ENCODE measurements at regions not wholly inside any gene's neighbourhood (a gene's known extent, or its start where the extent isn't known, plus 50 kb on each side); places are given as distances from the start of the nearest gene placed in this dataset.
"Not testable (repeated sequence)": the region's sequence is repeated elsewhere in the genome, so short reads cannot be mapped to it uniquely, and the experiment has no call there.

DNA sequence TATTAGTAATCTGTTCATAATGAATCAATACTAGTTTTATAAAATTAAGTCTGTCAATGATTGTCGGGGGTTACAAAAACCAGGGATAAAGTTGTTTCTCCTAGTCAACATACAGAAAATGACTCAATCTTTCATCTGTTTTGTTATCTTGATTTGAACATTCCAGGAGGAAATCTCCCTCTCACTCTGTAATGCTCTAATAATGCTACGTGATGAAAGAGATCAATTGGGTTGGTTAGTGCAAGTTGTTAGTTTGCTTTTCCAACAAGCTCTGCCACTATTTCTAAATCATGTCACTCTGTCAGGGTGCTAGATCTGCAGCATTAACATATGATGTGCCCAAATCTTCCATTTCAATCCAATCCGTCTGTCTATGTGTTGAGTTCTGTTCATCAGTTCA is 379.5 kb upstream of the GJE1 start:
- no peak for DNase-seq (ENCODE audit: low read depth in 4 of 6, low spot score in 6 of 6)
- Histone ChIP-seq H3K27me3 (ENCODE audit: control insufficient read depth, insufficient read depth, low read length) (no peaks in the 10 kb centered on the region), H3K9me3 (ENCODE audit: control insufficient read depth, insufficient read depth, low read length) (no peaks in the 10 kb centered on the region), H3K4me1 (ENCODE audit: control insufficient read depth, insufficient read depth, low read length) (no peaks in the 10 kb centered on the region), H3K27ac (ENCODE audit: low read depth, low read length) (no peak overlapping the region), H3K36me3 (ENCODE audit: control insufficient read depth, insufficient read depth, low read length) (no peaks in the 10 kb centered on the region), H3K4me3 (ENCODE audit: low read depth, low read length) (no peak overlapping the region)
- WGBS (ENCODE audit: insufficient coverage) = 67% methylated on average over 1 of the region's 3 CpGs

DNA sequence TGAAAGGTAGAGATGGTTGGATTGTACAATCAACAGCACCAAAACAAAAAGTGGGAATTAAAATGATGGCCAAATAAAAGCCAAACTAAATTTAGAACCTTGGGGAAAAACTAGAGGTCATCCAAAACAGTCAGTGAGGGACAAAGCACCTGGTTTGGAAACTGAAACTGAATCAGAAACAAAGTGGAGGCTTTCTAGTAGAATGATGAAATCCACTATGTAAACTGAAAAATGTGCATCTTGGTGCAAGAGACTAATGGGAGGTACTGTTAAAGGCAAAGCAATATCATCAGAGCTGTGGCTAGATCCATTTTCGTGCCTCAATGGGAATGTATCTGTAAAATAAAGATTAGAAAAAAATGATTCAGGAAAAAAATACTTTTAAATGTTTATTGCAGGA is 380.0 kb upstream of the GJE1 start:
- 100% methylated on average over 1 of the region's 1 CpG for WGBS (ENCODE audit: insufficient coverage)
- H3K9me3 ChIP-seq (ENCODE audit: control insufficient read depth, insufficient read depth, low read length) = no peaks in the 10 kb centered on the region
- H3K36me3 ChIP-seq (ENCODE audit: control insufficient read depth, insufficient read depth, low read length) = no peaks in the 10 kb centered on the region

DNA sequence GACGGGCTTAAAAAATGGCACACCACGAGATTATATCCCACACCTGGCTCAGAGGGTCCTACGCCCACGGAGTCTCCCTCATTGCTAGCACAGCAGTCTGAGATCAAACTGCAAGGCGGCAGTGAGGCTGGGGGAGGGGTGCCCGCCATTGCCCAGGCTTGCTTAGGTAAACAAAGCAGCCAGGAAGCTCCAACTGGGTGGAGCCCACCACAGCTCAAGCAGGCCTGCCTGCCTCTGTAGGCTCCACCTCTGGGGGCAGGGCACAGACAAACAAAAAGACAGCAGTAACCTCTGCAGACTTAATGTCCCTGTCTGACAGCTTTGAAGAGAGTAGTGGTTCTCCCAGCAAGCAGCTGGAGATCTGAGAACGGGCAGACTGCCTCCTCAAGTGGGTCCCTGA is 386.4 kb upstream of the GJE1 start:
- not testable (repeated sequence) for H3K4me1 ChIP-seq (ENCODE audit: control insufficient read depth, insufficient read depth, low read length); H3K36me3 ChIP-seq (ENCODE audit: control insufficient read depth, insufficient read depth, low read length); H3K27ac ChIP-seq (ENCODE audit: low read depth, low read length); H3K9me3 ChIP-seq (ENCODE audit: control insufficient read depth, insufficient read depth, low read length); H3K4me3 ChIP-seq (ENCODE audit: low read depth, low read length); H3K27me3 ChIP-seq (ENCODE audit: control insufficient read depth, insufficient read depth, low read length); DNase-seq (ENCODE audit: low read depth in 4 of 6, low spot score in 6 of 6)
- 75% methylated on average over 2 of the region's 7 CpGs for WGBS (ENCODE audit: insufficient coverage)

More for the DNA sequence above, 380.0 kb upstream of the GJE1 start:
- Histone ChIP-seq H3K27me3 (ENCODE audit: control insufficient read depth, insufficient read depth, low read length) (no peaks in the 10 kb centered on the region), H3K4me1 (ENCODE audit: control insufficient read depth, insufficient read depth, low read length) (no peaks in the 10 kb centered on the region), H3K27ac (ENCODE audit: low read depth, low read length) (no peak overlapping the region), H3K4me3 (ENCODE audit: low read depth, low read length) (no peak overlapping the region)
- DNase-seq (ENCODE audit: low read depth in 4 of 6, low spot score in 6 of 6) = no peak

DNA sequence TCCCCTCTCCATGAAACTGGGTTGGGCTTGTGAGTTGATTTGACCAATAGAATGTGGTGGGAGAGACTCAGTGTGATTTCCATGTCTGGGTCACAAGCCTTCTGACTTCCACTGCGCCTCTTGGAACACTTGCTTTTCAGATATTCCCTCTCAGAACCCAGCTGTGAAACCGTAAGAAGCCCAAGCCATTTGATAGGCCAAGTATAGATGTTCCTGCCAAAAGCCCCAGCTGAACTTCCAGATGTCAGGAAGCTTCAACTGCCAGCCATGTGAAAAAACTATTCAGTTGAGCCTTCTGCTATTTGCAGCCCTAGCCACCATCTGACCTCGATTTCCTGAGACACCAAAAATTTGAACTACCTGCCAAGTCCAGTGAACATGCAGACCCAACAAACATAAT is 387.8 kb upstream of the GJE1 start:
- WGBS (ENCODE audit: insufficient coverage) = 59% methylated on average over 2 of the region's 3 CpGs
- Histone ChIP-seq H3K27me3 (ENCODE audit: control insufficient read depth, insufficient read depth, low read length) (no peaks in the 10 kb centered on the region), H3K9me3 (ENCODE audit: control insufficient read depth, insufficient read depth, low read length) (no peaks in the 10 kb centered on the region), H3K27ac (ENCODE audit: low read depth, low read length) (no peak overlapping the region), H3K36me3 (ENCODE audit: control insufficient read depth, insufficient read depth, low read length) (no peaks in the 10 kb centered on the region), H3K4me1 (ENCODE audit: control insufficient read depth, insufficient read depth, low read length) (no peaks in the 10 kb centered on the region), H3K4me3 (ENCODE audit: low read depth, low read length) (no peak overlapping the region)
- DNase-seq (ENCODE audit: low read depth in 4 of 6, low spot score in 6 of 6) = no peak

DNA sequence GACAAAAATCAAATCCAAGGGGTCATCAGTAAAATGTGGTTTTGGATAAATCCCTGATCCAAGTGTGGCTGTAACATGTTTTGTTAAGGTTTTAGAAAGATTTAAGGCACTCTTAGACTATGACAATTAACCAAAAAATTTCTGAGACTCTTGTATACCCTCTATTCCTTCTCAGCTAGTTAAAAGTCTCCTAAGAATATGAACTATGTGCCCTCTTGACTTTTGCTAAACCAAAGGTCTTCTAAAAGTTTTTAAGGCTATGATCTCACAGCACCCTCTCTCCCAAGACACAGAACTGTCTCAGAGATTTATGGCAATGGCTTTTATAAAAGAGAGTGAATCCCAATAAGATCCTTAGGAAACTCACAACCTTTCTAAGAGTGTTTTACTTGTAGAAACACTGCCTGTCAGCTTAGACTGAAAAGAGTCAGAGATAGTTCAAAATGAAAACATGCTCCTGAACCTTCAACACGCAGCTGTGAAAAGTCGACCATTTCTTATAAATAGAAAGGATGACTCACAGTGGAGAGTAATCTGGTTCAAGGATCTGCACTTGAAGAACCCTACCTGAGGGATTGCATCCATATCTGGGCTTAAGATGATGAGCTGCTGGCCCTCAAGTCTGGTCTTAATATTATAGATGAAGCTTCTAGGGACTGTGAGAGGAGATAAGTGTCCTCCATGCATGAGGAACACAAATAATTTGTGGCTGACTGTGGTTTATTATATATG is 388.4 kb upstream of the GJE1 start:
- H3K36me3 ChIP-seq (ENCODE audit: control insufficient read depth, insufficient read depth, low read length) = no peaks in the 10 kb centered on the region
- no peaks in the 10 kb centered on the region for H3K4me1 ChIP-seq (ENCODE audit: control insufficient read depth, insufficient read depth, low read length)
- H3K9me3 ChIP-seq (ENCODE audit: control insufficient read depth, insufficient read depth, low read length) = no peaks in the 10 kb centered on the region
- no peak for DNase-seq (ENCODE audit: low read depth in 4 of 6, low spot score in 6 of 6)
- no peaks in the 10 kb centered on the region for H3K27me3 ChIP-seq (ENCODE audit: control insufficient read depth, insufficient read depth, low read length)
- 80% methylated on average over 1 of the region's 2 CpGs for WGBS (ENCODE audit: insufficient coverage)
- no peak overlapping the region for H3K27ac ChIP-seq (ENCODE audit: low read depth, low read length)
- H3K4me3 ChIP-seq (ENCODE audit: low read depth, low read length) = no peak overlapping the region

DNA sequence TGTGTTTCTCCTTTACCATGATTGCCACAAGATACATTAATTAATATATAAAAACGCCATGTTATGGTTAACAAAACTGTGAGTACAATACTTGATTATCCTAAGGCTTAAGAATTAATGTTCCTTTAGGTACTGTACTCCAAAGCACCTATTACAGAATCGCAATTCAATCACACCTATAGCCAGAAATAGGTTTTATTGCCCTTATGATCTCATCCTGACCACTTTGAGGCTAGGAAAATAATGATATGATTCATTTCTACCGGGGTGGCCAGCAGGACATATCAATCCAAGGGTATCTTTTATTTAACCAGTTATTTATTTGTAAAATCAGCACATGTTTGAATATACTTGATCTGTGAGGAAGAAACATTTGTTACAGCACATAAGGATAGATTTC is 396.6 kb upstream of the GJE1 start:
- Histone ChIP-seq H3K27ac (ENCODE audit: low read depth, low read length) (no peak overlapping the region), H3K4me1 (ENCODE audit: control insufficient read depth, insufficient read depth, low read length) (no peaks in the 10 kb centered on the region), H3K36me3 (ENCODE audit: control insufficient read depth, insufficient read depth, low read length) (no peaks in the 10 kb centered on the region), H3K4me3 (ENCODE audit: low read depth, low read length) (no peak overlapping the region), H3K27me3 (ENCODE audit: control insufficient read depth, insufficient read depth, low read length) (no peaks in the 10 kb centered on the region), H3K9me3 (ENCODE audit: control insufficient read depth, insufficient read depth, low read length) (no peaks in the 10 kb centered on the region)
- no CpG with 5 or more reads among the region's 3 CpGs for WGBS (ENCODE audit: insufficient coverage)
- no peak for DNase-seq (ENCODE audit: low read depth in 4 of 6, low spot score in 6 of 6)

DNA sequence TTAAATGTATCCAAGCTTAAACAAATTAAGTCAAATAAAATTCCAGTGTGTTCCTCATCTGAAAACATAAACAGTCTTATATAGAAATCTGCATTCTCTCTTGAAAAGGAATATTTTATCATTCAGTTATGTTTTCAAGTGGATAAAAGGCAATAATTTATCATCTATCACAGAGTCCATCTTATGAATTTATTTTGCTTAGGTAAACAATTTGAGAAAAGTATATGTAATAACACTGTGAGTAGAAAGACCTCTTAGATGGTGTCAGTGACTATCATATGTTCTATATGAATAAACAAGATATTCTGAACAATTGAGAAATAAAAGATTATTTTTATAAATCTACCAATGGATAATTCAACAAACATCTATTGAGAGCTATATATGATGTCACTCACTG is 397.6 kb upstream of the GJE1 start:
- Histone ChIP-seq H3K36me3 (ENCODE audit: control insufficient read depth, insufficient read depth, low read length) (no peaks in the 10 kb centered on the region), H3K4me3 (ENCODE audit: low read depth, low read length) (no peak overlapping the region), H3K4me1 (ENCODE audit: control insufficient read depth, insufficient read depth, low read length) (no peaks in the 10 kb centered on the region), H3K27ac (ENCODE audit: low read depth, low read length) (no peak overlapping the region), H3K27me3 (ENCODE audit: control insufficient read depth, insufficient read depth, low read length) (no peaks in the 10 kb centered on the region), H3K9me3 (ENCODE audit: control insufficient read depth, insufficient read depth, low read length) (no peaks in the 10 kb centered on the region)
- no peak for DNase-seq (ENCODE audit: low read depth in 4 of 6, low spot score in 6 of 6)

DNA sequence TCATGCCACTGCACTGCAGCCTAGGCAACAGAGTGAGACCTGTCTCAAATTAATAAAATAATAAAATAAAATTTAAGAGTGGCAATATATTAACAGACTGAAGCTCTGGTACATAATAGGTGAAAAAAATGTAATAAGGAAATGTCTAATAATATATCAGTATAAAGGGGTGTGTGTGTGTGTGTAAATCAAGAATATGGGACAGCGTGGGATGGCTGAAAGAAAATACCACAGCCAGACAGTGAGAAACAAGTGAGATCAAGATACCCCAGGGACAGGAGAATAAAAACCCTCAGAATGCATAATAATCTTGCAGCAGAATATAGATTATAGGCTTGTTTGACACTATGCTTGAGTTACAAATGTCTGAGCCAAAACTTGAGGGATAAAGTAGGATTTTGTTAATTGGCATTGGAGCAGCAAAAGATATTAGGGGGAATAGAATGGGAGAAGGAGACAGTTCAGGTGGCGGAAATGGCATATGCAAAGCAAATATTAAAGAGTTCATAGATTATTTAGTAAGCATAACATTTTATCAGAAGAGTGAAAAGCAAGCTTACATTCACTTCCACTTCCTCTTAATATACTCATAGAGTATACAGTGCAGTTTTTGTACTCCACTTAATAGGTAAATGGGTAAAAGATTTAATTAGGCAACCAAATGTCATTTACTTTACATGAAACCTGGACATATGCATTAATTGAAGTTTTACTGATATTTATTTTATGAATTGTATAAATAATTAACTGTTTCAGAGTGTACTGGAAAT is 398.5 kb upstream of the GJE1 start:
- Histone ChIP-seq H3K27ac (ENCODE audit: low read depth, low read length) (no peak overlapping the region), H3K27me3 (ENCODE audit: control insufficient read depth, insufficient read depth, low read length) (no peaks in the 10 kb centered on the region), H3K4me3 (ENCODE audit: low read depth, low read length) (no peak overlapping the region), H3K9me3 (ENCODE audit: control insufficient read depth, insufficient read depth, low read length) (no peaks in the 10 kb centered on the region), H3K36me3 (ENCODE audit: control insufficient read depth, insufficient read depth, low read length) (no peaks in the 10 kb centered on the region), H3K4me1 (ENCODE audit: control insufficient read depth, insufficient read depth, low read length) (no peaks in the 10 kb centered on the region)
- DNase-seq (ENCODE audit: low read depth in 4 of 6, low spot score in 6 of 6) = no peak
- no CpG with 5 or more reads among the region's 2 CpGs for WGBS (ENCODE audit: insufficient coverage)

DNA sequence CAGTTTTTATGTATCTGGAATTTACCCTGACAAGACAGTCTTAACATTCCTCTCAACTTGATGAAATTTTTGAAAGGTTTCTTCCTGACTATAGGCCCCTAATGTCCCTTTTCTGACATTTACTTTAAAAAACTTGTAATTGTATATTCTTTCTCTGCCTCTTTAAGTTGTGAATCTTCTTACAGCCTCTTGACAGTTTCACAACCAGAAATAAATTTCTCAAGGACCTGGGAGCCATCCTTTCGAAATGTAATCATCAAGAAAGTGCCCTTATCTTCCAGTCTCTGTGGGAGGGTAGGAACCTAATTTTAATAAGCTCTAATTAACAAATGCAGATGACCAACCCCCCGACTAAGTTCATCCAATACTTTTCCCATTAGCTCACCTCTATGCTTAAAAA is 403.6 kb upstream of the GJE1 start:
- Histone ChIP-seq H3K27me3 (ENCODE audit: control insufficient read depth, insufficient read depth, low read length) (no peaks in the 10 kb centered on the region), H3K4me1 (ENCODE audit: control insufficient read depth, insufficient read depth, low read length) (no peaks in the 10 kb centered on the region), H3K9me3 (ENCODE audit: control insufficient read depth, insufficient read depth, low read length) (no peaks in the 10 kb centered on the region), H3K27ac (ENCODE audit: low read depth, low read length) (no peak overlapping the region), H3K36me3 (ENCODE audit: control insufficient read depth, insufficient read depth, low read length) (no peaks in the 10 kb centered on the region), H3K4me3 (ENCODE audit: low read depth, low read length) (no peak overlapping the region)
- DNase-seq (ENCODE audit: low read depth in 4 of 6, low spot score in 6 of 6) = no peak
- WGBS (ENCODE audit: insufficient coverage) = 43% methylated on average over 1 of the region's 2 CpGs

DNA sequence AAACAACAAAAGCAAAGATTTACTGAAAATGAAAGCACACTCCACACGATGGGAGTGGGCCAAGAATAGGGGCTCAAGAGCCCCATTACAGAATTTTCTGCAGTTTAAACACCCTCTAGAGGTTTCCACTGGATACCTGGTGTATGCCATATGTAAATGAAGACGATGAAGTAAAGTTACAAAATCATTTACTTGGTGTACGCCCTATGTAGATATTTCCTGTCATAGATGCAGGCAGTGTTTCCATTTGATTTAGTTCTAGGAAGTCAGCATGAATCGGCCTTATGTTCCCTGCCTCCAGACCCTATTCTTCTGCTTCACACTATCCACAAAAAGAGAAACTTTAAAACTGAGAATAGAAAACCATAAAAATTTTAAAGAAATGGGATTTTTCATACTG is 404.4 kb upstream of the GJE1 start:
- Histone ChIP-seq H3K9me3 (ENCODE audit: control insufficient read depth, insufficient read depth, low read length) (no peaks in the 10 kb centered on the region), H3K4me3 (ENCODE audit: low read depth, low read length) (no peak overlapping the region), H3K27ac (ENCODE audit: low read depth, low read length) (no peak overlapping the region), H3K27me3 (ENCODE audit: control insufficient read depth, insufficient read depth, low read length) (no peaks in the 10 kb centered on the region), H3K4me1 (ENCODE audit: control insufficient read depth, insufficient read depth, low read length) (no peaks in the 10 kb centered on the region), H3K36me3 (ENCODE audit: control insufficient read depth, insufficient read depth, low read length) (no peaks in the 10 kb centered on the region)
- 60% methylated on average over 1 of the region's 4 CpGs for WGBS (ENCODE audit: insufficient coverage)
- no peak for DNase-seq (ENCODE audit: low read depth in 4 of 6, low spot score in 6 of 6)
